K562 (cell line): ENCODE measurements at regions not wholly inside any gene's neighbourhood (a gene's known extent, or its start where the extent isn't known, plus 50 kb on each side); places are given as distances from the start of the nearest gene placed in this dataset.
A peak's percentile ranks its signal among the peaks of the same experiment; 100 is the strongest.

Experiments
- CEBPZ ChIP-seq: fragments of 150-350 bp; IDR thresholded peaks from 2 replicates; pipeline ENCODE4 v1.6.1; 2014; ENCODE audit warnings: low read depth, mild to moderate bottlenecking, low read length, borderline replicate concordance
- CHAMP1 ChIP-seq: fragments of 450-650 bp; IDR thresholded peaks from 2 replicates; pipeline ENCODE4 v1.6.1; 2016; ENCODE audit warnings: mild to moderate bottlenecking
- ELF1 ChIP-seq: fragments of 200-800 bp; sonication (Bioruptor generic); IDR thresholded peaks from 2 replicates; pipeline ENCODE4 v1.6.1; 2016; ENCODE audit warnings: missing genetic modification characterization, missing compliant biosample characterization
- ELF2 ChIP-seq: fragments of 250-450 bp; sonication (Bioruptor Pico); IDR thresholded peaks from 2 replicates; pipeline ENCODE4 v1.5.0; 2021; ENCODE audit warnings: mild to moderate bottlenecking
- FOXM1 ChIP-seq, 2 experiments: fragments of 450-650 bp in 1 of 2; sonication (generic) in 1 of 2; formaldehyde crosslinking in 1 of 2; IDR thresholded peaks; 2 replicates each; pipeline versions ENCODE4 v1.6.1 to v1.9.0; 2017 to 2022; ENCODE audit warnings: low read depth in 2 of 2, mild to moderate bottlenecking in 2 of 2, missing genetic modification reagents in 1 of 2, moderate library complexity in 1 of 2
- GABPA ChIP-seq: fragments of 200-800 bp; sonication (Bioruptor generic); conservative IDR thresholded peaks from 2 replicates; pipeline ENCODE4 v1.6.1; 2016; ENCODE audit warnings: low read depth, missing genetic modification characterization, missing compliant biosample characterization
- HINFP ChIP-seq: fragments of 450-650 bp; conservative IDR thresholded peaks from 2 replicates; pipeline ENCODE4 v1.6.1; 2016; ENCODE audit warnings: missing genetic modification characterization, low read depth, mild to moderate bottlenecking, control low read depth, missing compliant biosample characterization
- KLF6 ChIP-seq: fragments of 250-450 bp; sonication (Bioruptor Pico); IDR thresholded peaks from 2 replicates; pipeline ENCODE4 v1.4.0; 2020; ENCODE audit warnings: mild to moderate bottlenecking, moderate library complexity, borderline replicate concordance
- NCOA4 ChIP-seq: fragments of 450-650 bp; IDR thresholded peaks from 2 replicates; pipeline ENCODE4 v1.6.1; 2018; ENCODE audit warnings: mild to moderate bottlenecking; ENCODE audit not compliant: partially characterized antibody
- NFIC ChIP-seq: fragments of 450-650 bp; IDR thresholded peaks from 2 replicates; pipeline ENCODE4 v1.6.1; 2017; ENCODE audit warnings: mild to moderate bottlenecking, inconsistent platforms
- POLR2H ChIP-seq: IDR thresholded peaks from 2 replicates; pipeline ENCODE4 v1.6.1; 2016; ENCODE audit warnings: missing genetic modification characterization, low read depth, mild to moderate bottlenecking, control low read depth, missing compliant biosample characterization, moderate library complexity
- RAD21 ChIP-seq, 2 experiments: fragments of 250-450 bp in 1 of 2; fragments of 450-650 bp in 1 of 2; sonication (Bioruptor Pico) in 1 of 2; formaldehyde crosslinking in 1 of 2; IDR thresholded peaks in 1 of 2; conservative IDR thresholded peaks in 1 of 2; 2 replicates each; pipeline versions ENCODE4 v1.4.0 to v1.8.0; 2020 to 2022; ENCODE audit warnings: mild to moderate bottlenecking in 2 of 2, moderate library complexity in 1 of 2
- RHOXF2B ChIP-seq: fragments of 250-450 bp; sonication (Bioruptor Pico); conservative IDR thresholded peaks from 2 replicates; pipeline ENCODE4 v1.5.1; 2021
- TAF7 ChIP-seq: fragments of 450-650 bp; IDR thresholded peaks from 2 replicates; pipeline ENCODE4 v1.6.1; 2016; ENCODE audit warnings: missing genetic modification characterization, missing compliant biosample characterization
- ZBTB1 ChIP-seq: sonication (generic); formaldehyde crosslinking; IDR thresholded peaks from 2 replicates; pipeline ENCODE4 v1.8.1; 2023; ENCODE audit warnings: missing genetic modification reagents, low read depth, mild to moderate bottlenecking, borderline replicate concordance
- TF ChIP-seq, protein P1 (sequence below): sonication (generic); formaldehyde crosslinking; IDR thresholded peaks from 2 replicates; pipeline ENCODE4 v1.8.0; 2023; ENCODE audit warnings: mild to moderate bottlenecking, missing genetic modification reagents

- TF ChIP-seq CHAMP1: no peak
- TF ChIP-seq, protein P1, sequence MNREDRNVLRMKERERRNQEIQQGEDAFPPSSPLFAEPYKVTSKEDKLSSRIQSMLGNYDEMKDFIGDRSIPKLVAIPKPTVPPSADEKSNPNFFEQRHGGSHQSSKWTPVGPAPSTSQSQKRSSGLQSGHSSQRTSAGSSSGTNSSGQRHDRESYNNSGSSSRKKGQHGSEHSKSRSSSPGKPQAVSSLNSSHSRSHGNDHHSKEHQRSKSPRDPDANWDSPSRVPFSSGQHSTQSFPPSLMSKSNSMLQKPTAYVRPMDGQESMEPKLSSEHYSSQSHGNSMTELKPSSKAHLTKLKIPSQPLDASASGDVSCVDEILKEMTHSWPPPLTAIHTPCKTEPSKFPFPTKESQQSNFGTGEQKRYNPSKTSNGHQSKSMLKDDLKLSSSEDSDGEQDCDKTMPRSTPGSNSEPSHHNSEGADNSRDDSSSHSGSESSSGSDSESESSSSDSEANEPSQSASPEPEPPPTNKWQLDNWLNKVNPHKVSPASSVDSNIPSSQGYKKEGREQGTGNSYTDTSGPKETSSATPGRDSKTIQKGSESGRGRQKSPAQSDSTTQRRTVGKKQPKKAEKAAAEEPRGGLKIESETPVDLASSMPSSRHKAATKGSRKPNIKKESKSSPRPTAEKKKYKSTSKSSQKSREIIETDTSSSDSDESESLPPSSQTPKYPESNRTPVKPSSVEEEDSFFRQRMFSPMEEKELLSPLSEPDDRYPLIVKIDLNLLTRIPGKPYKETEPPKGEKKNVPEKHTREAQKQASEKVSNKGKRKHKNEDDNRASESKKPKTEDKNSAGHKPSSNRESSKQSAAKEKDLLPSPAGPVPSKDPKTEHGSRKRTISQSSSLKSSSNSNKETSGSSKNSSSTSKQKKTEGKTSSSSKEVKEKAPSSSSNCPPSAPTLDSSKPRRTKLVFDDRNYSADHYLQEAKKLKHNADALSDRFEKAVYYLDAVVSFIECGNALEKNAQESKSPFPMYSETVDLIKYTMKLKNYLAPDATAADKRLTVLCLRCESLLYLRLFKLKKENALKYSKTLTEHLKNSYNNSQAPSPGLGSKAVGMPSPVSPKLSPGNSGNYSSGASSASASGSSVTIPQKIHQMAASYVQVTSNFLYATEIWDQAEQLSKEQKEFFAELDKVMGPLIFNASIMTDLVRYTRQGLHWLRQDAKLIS (CRISPR knock-in tag): no peak
- TF ChIP-seq NCOA4: no peak
- TF ChIP-seq KLF6 (CRISPR knock-in tag): 0 out of 2 replicates have a peak, but pooled peaks have one; percentile 55
- TF ChIP-seq TAF7 (tag): no peak
- TF ChIP-seq HINFP (tag): no peak
- 0 out of 4 replicates have a peak, but pooled peaks of 1 of the 2 experiments have one; percentile 6 for TF ChIP-seq RAD21 (CRISPR knock-in tag; conservative IDR thresholded peaks at IDR 0.05 in 1 of 2, IDR thresholded peaks at IDR 0.05 in 1 of 2)
- TF ChIP-seq ZBTB1 (CRISPR knock-in tag): no peak
- TF ChIP-seq CEBPZ: no peak
- no peak for TF ChIP-seq ELF2 (CRISPR knock-in tag)
- no peak for TF ChIP-seq ELF1 (tag)
- no peak for TF ChIP-seq RHOXF2B (CRISPR knock-in tag)
- TF ChIP-seq FOXM1 (IDR thresholded peaks at IDR 0.05; ENCODE audit: low read depth): no peak
- TF ChIP-seq FOXM1 (CRISPR knock-in tag; IDR thresholded peaks at IDR 0.05; ENCODE audit: low read depth): no peak
- no peak for TF ChIP-seq NFIC
- no peak for TF ChIP-seq POLR2H
- TF ChIP-seq GABPA (tag): no peak
Measured at GRCh38 chr7:84669177-84669732, 474.7 kb upstream of the SEMA3A start (continued).
